Activated naive CD4-positive, alpha-beta T cell treated with anti-CD3 and anti-CD28 coated beads for 36 hours (primary cell): ENCODE measurements at regions not wholly inside any gene's neighbourhood (a gene's known extent, or its start where the extent isn't known, plus 50 kb on each side); places are given as distances from the start of the nearest gene placed in this dataset.

Experiments
- CTCF ChIA-PET: fragments of 350-600 bp; sonication (Branson Sonifier 250); formaldehyde crosslinking; loops from one replicate; lab custom pipeline; 2021; ENCODE audit warnings: antibody characterized with exemption; lab: Charles Lee
- DNase-seq: peaks from one replicate; pipeline ENCODE4 v3.0.0-alpha.2; 2020
- H3K27ac Mint-ChIP-seq: one replicate; pipeline ENCODE4 v1.8.0; 2021; ENCODE audit warnings: mild to moderate bottlenecking, mixed read lengths
- H3K27me3 Mint-ChIP-seq: one replicate; pipeline ENCODE4 v1.8.0; 2021; ENCODE audit warnings: low read depth, mixed read lengths
- H3K36me3 Mint-ChIP-seq: one replicate; pipeline ENCODE4 v1.8.0; 2021; ENCODE audit warnings: low read depth, mixed read lengths
- H3K4me1 Mint-ChIP-seq: one replicate; pipeline ENCODE4 v1.8.0; 2021; ENCODE audit warnings: low read depth, mixed read lengths
- H3K4me3 Mint-ChIP-seq: one replicate; pipeline ENCODE4 v1.8.0; 2021; ENCODE audit warnings: mild to moderate bottlenecking, moderate library complexity, mixed read lengths
- H3K9me3 Mint-ChIP-seq: one replicate; pipeline ENCODE4 v1.8.0; 2021; ENCODE audit warnings: mixed read lengths
- intact Hi-C: fragments of 100-400 bp; cut with micrococcal nuclease; formaldehyde crosslinking; loops from one replicate; pipeline ENCODE4 v1.15.1; 2023

DNA sequence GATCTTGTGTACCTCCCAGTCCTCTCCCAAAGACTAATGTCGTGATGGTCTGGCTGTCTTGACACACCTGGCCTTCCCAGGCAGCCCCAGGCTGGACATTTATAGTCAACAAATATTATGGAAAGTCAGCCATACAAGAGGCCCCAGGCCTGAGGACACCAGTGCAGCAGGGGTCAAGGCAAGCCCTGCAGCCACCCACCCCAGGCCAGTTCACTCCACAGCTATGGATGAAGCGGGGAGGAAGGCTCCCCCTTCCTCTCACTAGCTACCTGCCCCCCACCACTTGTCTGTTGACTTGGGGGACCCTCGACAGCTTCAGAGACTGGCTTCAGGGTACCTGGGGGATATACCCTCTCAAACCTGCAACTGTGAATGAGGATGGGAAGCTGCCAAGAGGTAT, 132.1 kb downstream of the MRPL14 start:
- Mint-ChIP-seq H3K4me3 (no peak overlapping the region), H3K27me3 (peaks cover 5% of the 10 kb centered on the region), H3K9me3 (no peaks in the 10 kb centered on the region), H3K4me1 (peaks cover 4% of the 10 kb centered on the region), H3K27ac (no peak overlapping the region), H3K36me3 (no peaks in the 10 kb centered on the region)
- intact Hi-C loops, result no loop called here
- CTCF ChIA-PET, result interaction anchor here (0.6 kb wide), 1 partner anchor 68 kb away, joined by 3 read pairs; no protein-coding TSS in a partner anchor
- DNase-seq, result no peak

DNA sequence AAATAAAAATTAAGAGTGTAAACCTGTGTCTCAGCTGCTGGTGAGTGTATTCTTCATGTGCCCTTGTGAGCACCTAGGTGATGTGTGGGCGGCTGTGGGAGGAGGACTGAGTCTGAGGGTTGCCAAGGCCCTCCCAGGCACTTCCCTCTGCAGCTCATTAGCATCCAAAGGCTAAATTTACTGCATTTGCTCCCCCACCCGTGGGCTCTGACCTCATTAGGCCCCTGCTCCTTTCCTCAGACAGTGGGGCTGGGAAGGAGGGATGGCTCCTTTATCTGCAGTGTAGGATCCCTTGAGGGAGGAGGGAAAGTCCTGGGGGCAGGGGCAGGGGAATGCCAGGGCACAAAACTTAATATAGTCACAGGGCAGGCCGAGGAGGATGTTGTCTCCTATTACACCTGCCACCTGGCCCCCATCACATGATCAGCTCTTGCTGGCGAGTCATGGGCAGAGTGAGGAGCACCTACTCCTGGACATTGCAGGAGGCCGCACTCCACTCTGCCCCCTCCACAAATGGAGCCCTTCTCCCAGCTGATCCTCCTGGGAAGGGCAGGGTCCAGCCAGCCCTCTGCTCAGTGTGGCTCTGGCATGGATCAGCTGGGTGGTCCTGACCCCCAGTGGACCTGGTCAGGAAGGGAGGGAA, 133.2 kb downstream of the MRPL14 start:
- no peaks in the 10 kb centered on the region for H3K4me1 Mint-ChIP-seq

DNA sequence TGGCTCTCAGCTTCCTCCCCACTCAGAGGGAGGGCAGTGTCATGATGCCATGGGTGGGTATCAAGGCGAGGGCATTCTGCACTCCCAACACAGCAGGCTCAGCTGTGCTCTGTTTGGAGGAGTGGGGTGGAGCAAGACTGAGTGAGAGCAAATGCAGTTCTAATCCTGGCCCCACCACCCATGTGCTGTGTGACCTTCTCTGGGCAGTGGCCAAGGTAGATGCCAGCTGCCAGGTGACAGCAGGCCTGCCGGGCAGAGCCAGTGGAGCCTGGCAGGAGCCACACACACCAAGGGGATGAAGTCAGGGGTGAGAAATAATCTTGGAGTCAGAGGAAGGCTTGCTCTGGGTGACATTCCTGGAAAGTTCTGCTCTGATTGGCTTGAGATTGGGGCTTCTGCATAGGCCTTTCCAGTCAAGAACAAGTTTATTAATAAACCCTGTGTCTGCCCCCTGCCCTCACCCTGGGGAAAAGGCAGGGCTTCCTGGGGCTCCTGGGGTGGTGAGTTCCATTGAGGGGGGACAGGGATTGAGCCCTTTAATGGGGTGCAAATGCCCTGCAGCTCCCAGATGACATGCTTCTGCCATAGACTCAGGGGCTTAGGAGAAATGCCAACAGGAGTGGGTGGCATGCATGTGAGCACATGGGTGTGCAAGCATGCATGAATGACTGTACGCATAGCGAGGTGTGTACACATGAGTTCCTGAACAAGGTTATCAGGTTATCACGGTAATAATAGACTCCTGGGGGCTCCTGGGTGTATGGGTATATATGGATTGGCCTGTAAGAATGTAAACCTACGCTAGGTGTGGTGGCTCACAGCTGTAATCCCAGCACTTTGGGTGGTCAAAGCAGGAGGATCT, 134.2 kb downstream of the MRPL14 start:
- H3K27me3 Mint-ChIP-seq, result no peaks in the 10 kb centered on the region
- intact Hi-C loops, result no loop called here
- H3K27ac Mint-ChIP-seq, result no peak overlapping the region
- no peak for DNase-seq
- CTCF ChIA-PET, result no interaction called here
- no peak overlapping the region for H3K4me3 Mint-ChIP-seq
- no peaks in the 10 kb centered on the region for H3K4me1 Mint-ChIP-seq
- H3K9me3 Mint-ChIP-seq, result no peaks in the 10 kb centered on the region
- H3K36me3 Mint-ChIP-seq, result no peaks in the 10 kb centered on the region

More for the DNA sequence above, 133.2 kb downstream of the MRPL14 start:
- H3K36me3 Mint-ChIP-seq, result no peaks in the 10 kb centered on the region
- H3K9me3 Mint-ChIP-seq, result no peaks in the 10 kb centered on the region
- CTCF ChIA-PET, result no interaction called here
- intact Hi-C loops, result no loop called here
- H3K27ac Mint-ChIP-seq, result no peak overlapping the region
- no peak for DNase-seq
- no peaks in the 10 kb centered on the region for H3K27me3 Mint-ChIP-seq
- H3K4me3 Mint-ChIP-seq, result no peak overlapping the region

DNA sequence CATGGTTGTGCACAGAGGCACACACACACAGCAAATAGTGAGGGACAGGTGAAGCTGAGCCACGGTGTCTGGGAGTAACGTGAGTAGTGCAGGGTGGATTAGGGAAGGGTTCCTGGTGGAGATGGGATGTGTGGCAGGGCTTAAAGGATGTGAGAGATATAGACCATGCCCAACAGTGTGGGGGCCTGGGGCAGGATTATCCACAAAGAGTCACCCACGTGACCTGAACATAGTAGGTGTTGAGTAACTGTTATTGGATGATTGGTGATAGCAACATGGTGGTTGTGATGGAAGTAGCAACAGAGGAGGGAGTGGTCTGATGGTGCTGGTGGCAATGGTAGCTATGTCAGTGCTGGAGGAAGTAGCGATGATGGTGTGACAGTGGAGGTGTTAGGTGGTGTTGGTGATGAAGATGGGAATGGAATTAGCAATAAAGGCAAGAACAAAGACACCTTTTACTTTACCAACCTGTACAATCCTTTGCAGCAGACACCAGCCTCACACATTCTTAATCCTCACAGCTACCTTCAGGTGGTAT, 135.1 kb downstream of the MRPL14 start:
- no peaks in the 10 kb centered on the region for H3K4me1 Mint-ChIP-seq
- intact Hi-C loops, result no loop called here
- H3K27me3 Mint-ChIP-seq, result no peaks in the 10 kb centered on the region
- no peak for DNase-seq
- H3K27ac Mint-ChIP-seq, result no peak overlapping the region
- CTCF ChIA-PET, result interaction anchor here (0.8 kb wide), 1 partner anchor 17 kb away, joined by 3 read pairs; no protein-coding TSS in a partner anchor
- no peak overlapping the region for H3K4me3 Mint-ChIP-seq
- H3K9me3 Mint-ChIP-seq, result no peaks in the 10 kb centered on the region
- no peaks in the 10 kb centered on the region for H3K36me3 Mint-ChIP-seq

DNA sequence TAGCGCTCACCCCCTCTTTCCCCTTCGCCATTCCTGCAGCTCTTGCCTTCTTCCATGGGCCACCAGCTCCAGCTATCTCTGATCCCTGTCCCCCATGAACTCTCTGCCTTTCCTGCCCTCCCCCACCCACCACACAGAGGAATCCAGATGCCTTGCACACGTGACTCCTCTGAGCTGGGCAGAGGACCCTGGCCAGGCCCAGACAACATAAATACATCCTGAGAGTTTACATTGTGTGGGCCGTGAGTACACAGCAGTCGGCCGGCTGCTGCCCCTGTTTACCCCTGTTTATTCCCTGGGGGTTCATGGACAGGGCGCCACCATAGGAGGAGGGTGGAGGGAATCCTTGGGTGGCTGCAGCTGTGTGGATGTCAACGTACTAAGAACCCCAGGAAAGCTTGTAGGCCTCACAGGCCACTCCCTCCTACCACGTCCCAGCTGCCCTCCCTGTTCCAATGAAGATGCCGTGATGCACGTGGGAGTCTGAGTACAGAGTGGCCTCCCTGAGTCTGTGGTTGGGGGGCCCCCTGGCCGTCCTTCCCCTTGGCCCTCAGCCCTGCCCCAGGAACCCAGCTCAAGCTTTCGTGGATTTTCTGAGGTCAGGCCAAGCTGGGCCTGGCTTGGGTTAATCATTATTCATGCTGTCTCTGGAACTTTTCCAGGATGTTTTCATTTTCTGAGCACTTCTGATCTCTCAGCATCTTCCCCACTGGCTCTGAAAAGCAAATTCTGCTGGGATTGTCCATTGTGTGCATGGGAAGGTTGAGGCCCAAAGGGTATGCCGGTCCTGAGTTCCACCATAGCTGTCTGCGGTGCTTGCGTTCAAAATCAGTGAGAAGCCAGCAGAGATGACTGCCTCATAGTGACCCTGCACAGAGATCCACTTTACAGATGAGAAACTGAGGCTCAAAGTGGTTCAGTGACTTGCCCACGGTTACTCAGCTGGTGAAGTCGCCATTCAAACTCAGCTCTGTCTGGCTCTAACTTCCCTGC, 136.3 kb downstream of the MRPL14 start:
- Mint-ChIP-seq H3K4me3 (no peak overlapping the region), H3K27ac (no peak overlapping the region), H3K9me3 (no peaks in the 10 kb centered on the region), H3K27me3 (no peaks in the 10 kb centered on the region), H3K36me3 (no peaks in the 10 kb centered on the region), H3K4me1 (no peaks in the 10 kb centered on the region)
- no peak for DNase-seq
- CTCF ChIA-PET, result interaction anchor here (0.8 kb wide), 1 partner anchor 16 kb away, joined by 3 read pairs; no protein-coding TSS in a partner anchor
- intact Hi-C loops, result no loop called here

DNA sequence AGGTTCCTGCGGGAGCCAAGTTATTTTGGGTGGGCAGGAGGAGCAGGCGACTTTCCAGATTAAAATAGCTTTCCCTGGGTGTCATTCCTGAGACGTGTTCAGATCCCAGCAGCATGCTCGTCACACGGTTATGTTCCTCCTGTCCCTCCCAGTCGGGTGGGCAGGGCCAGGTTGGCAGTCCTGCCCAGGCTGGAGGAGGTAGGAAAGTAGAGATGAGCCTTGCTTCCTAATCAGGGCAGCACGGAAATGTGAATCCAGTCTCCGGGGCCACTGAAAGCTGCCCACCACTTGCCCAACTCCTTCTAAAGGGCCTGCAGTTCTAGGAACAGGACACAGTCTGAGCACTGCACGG, 137.0 kb downstream of the MRPL14 start:
- H3K4me3 Mint-ChIP-seq, result no peak overlapping the region
- intact Hi-C loops, result no loop called here
- H3K27me3 Mint-ChIP-seq, result no peaks in the 10 kb centered on the region
- CTCF ChIA-PET, result no interaction called here
- H3K4me1 Mint-ChIP-seq, result no peaks in the 10 kb centered on the region
- DNase-seq, result no peak
- H3K36me3 Mint-ChIP-seq, result no peaks in the 10 kb centered on the region
- no peak overlapping the region for H3K27ac Mint-ChIP-seq
- H3K9me3 Mint-ChIP-seq, result no peaks in the 10 kb centered on the region

DNA sequence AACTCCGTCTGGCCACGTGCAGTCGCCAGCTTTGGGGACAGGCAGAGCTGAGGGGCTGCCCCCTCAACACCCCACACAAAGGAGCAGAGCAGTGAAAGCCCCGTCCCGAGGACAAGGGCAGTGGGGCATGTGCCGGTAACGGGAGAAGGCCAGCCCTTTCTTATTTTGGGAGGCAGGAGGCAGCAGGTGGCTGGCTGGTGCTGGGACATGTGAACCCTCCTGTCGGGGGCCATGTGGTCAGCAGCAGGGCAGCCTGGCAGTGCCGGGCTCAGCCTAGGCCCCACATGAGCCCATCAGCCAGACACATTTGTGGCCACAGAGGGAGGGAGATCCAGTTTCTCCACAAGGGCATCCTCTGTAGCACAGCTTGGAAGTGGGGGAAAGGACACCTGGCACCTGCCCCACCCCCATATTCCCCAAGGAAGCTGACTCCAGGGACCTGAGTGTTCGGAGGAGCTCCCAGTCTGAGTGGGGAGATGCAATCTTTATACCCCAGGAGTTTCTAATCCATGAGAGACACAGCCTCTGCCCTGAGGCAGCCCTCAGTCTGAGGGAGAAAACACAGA, 137.6 kb downstream of the MRPL14 start:
- H3K9me3 Mint-ChIP-seq, result no peaks in the 10 kb centered on the region
- intact Hi-C loops, result no loop called here
- H3K36me3 Mint-ChIP-seq, result no peaks in the 10 kb centered on the region
- H3K4me3 Mint-ChIP-seq, result no peak overlapping the region
- CTCF ChIA-PET, result no interaction called here
- no peaks in the 10 kb centered on the region for H3K27me3 Mint-ChIP-seq
- H3K27ac Mint-ChIP-seq, result no peak overlapping the region
- H3K4me1 Mint-ChIP-seq, result no peaks in the 10 kb centered on the region
- no peak for DNase-seq

DNA sequence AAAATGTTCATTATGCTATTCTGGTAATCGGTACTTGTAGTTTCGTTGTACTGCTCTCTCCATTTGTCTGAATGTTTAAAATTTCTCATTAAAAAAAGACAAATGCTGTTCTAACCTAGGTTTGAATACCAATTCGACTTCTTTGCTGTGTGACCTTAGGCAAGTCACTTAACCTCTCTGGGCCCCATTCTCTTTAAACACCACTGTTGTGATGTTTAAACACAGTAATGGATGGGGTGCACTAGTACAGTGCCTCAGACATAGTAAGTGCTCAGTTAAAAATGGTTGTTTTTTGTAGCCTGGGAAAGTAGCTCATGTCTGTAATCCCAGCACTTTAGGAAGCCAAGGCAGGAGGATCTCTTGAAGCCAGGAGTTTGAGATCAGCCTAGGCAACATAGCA, 138.5 kb downstream of the MRPL14 start:
- H3K36me3 Mint-ChIP-seq, result no peaks in the 10 kb centered on the region
- no peak for DNase-seq
- H3K27me3 Mint-ChIP-seq, result no peaks in the 10 kb centered on the region
- no peak overlapping the region for H3K4me3 Mint-ChIP-seq
- H3K4me1 Mint-ChIP-seq, result no peaks in the 10 kb centered on the region
- intact Hi-C loops, result no loop called here
- H3K27ac Mint-ChIP-seq, result no peak overlapping the region
- CTCF ChIA-PET, result interaction anchor here (0.7 kb wide), 1 partner anchor 13 kb away, joined by 3 read pairs; no protein-coding TSS in a partner anchor
- no peaks in the 10 kb centered on the region for H3K9me3 Mint-ChIP-seq

DNA sequence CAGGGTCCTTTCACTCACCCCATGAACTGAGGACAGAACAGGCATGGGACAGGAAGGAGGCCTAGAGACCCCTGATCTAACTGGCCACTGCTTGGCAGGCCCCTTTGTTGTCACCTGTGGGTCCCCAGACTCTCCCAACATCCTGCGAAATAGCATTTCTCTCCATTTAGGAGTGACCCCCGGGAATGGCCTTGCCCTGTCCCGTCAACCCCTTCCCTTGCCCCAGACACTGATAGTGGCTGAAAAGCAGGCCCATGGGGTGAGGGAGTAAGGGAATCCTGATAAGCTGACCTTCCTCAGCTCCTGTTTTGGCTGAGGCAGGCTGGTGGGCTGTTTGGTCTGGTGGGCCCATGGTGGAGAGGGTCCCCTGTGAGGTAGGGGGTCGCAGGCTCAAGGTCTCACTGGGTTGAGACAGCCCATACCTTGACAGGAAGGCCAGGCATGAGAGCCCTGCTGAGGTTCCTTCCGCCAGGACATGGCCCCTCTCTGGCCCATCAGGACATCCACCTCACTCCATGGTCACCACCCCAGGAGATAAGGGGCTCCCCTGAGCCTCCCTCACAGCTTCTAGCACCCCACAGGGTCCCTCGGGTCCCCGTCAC, 139.3 kb downstream of the MRPL14 start:
- no peak overlapping the region for H3K4me3 Mint-ChIP-seq
- CTCF ChIA-PET, result no interaction called here
- H3K4me1 Mint-ChIP-seq, result no peaks in the 10 kb centered on the region
- intact Hi-C loops, result no loop called here
- H3K36me3 Mint-ChIP-seq, result no peaks in the 10 kb centered on the region
- DNase-seq, result no peak
- H3K9me3 Mint-ChIP-seq, result no peaks in the 10 kb centered on the region
- no peaks in the 10 kb centered on the region for H3K27me3 Mint-ChIP-seq
- H3K27ac Mint-ChIP-seq, result no peak overlapping the region

DNA sequence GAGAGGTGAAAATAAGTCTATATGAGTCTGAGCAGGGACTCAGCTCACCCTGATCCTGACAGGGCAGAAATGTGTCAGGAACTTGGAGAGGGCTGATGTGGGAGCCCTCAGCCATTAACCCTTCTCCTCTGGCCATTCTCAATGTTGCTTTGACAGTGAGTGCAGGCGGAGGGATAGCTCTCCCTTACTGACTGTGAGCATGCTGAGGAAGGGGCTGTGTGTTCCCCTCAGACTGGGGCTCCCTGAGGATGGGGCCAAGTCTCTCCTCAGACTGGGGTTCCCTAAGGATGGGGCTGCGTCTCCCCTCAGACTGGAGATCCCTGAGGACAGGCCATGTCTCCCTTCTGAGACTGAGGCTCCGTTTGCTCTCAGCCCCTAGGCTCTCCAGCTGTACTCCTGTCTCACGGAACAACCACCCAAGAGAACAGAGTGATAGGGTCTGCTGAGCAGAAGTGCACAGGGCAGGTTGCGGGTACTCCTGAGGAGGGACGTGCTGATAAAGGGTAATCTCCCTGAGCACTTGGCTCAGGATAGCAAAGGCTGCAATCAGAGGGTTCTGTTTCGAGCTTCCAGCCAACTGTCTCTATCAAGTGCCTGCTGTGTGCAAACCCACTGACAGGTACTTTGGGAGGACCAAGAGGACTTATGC, 141.0 kb downstream of the MRPL14 start:
- Mint-ChIP-seq H3K27me3 (no peaks in the 10 kb centered on the region), H3K36me3 (no peaks in the 10 kb centered on the region), H3K27ac (no peak overlapping the region), H3K9me3 (no peaks in the 10 kb centered on the region), H3K4me1 (no peaks in the 10 kb centered on the region), H3K4me3 (no peak overlapping the region)
- DNase-seq, result no peak
- CTCF ChIA-PET, result interaction anchor here (0.6 kb wide), 1 partner anchor 28 kb away, joined by 3 read pairs; no protein-coding TSS in a partner anchor
- intact Hi-C loops, result no loop called here

DNA sequence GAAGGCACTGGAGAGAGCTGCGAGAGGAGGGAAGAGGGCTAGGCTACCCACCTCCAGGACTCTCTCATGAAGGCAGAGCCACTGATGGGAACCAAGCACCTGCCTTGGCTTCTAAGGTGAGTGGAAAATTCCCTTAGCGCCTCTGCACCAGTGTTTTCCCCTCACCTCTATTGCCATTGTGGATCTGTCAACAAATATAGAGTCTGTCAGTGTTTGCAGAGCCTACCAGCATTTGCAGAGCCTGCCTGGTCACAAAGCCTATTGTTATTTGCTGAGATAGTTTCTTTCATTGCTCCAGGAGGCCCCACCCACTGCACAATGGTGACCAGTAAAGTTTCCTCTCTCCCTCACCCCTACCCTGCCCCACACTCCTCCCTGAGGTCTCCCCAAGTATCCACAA, 141.9 kb downstream of the MRPL14 start:
- Mint-ChIP-seq H3K36me3 (no peaks in the 10 kb centered on the region), H3K27me3 (no peaks in the 10 kb centered on the region), H3K4me3 (no peak overlapping the region), H3K4me1 (no peaks in the 10 kb centered on the region), H3K9me3 (no peaks in the 10 kb centered on the region), H3K27ac (no peak overlapping the region)
- intact Hi-C loops, result no loop called here
- CTCF ChIA-PET, result no interaction called here
- DNase-seq, result no peak
